ENCODE measurements at regions not wholly inside any gene's neighbourhood (a gene's known extent, or its start where the extent isn't known, plus 50 kb on each side); places are given as distances from the start of the nearest gene placed in this dataset.
"Not testable (repeated sequence)": the region's sequence is repeated elsewhere in the genome, so short reads cannot be mapped to it uniquely, and the experiment has no call there.

DNA sequence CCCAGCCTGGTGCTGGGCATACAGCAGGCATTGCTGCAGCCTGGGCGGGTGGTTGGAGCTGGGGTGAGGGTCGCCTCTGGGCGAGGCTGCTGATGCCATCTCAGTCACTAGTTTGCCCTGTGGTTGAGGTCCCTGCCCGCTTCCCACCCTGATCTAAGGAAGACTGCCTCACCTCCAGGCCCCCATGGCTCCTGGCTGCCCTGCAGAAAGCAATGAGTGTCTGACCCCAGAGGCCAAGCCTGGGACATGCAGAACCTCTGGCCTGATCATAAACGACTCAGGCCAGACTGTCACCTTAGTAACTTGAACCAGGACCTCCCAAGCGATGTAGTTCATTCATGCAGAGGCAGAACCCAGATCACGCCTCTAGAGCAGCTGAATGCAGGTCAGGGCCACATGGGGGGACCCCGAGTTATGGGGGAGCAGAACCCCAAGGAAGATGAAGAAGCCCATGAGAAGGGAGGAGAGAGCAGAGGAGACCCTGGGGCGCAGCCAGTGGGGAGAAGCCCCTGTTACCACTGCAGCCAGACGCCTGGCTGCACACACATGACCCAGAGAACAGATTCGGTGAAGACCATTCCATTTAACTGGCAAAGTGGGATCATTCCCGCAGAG is 213.9 kb downstream of the TBC1D2B start:
- no peak for DNase-seq (ENCODE audit: low read depth)
- H3K4me3 ChIP-seq (ENCODE audit: low read depth, low read length): no peak overlapping the region
- TF ChIP-seq, protein P1, sequence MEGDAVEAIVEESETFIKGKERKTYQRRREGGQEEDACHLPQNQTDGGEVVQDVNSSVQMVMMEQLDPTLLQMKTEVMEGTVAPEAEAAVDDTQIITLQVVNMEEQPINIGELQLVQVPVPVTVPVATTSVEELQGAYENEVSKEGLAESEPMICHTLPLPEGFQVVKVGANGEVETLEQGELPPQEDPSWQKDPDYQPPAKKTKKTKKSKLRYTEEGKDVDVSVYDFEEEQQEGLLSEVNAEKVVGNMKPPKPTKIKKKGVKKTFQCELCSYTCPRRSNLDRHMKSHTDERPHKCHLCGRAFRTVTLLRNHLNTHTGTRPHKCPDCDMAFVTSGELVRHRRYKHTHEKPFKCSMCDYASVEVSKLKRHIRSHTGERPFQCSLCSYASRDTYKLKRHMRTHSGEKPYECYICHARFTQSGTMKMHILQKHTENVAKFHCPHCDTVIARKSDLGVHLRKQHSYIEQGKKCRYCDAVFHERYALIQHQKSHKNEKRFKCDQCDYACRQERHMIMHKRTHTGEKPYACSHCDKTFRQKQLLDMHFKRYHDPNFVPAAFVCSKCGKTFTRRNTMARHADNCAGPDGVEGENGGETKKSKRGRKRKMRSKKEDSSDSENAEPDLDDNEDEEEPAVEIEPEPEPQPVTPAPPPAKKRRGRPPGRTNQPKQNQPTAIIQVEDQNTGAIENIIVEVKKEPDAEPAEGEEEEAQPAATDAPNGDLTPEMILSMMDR (IDR thresholded peaks at IDR 0.05; ENCODE audit: low read depth, low read length, missing control alignments): no peak

DNA sequence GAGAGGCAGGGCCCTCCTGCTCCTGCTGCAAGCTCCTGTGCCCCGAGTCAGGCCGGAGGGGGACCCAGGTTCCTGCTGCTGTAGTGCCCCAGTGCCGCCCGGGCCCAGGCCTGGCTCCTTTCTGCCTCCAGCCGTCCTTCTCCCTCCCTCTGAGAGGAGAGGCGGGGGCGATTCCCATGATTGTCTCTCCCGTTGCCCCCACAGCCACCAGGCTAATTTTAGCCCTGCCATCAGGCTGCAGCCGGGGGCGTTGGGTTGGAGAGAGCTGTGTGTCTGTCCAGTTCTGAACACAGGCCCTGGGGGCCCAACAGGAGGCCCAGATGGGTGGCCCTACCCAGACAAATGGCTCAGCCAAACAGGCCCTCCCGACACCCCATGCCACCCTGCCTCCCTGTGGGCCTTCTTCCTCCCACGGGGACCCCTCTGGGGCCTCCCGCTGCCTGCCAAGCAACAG is 214.8 kb downstream of the TBC1D2B start:
- H3K4me3 ChIP-seq (ENCODE audit: low read depth, low read length): no peak overlapping the region
- TF ChIP-seq, protein P1 (IDR thresholded peaks at IDR 0.05; ENCODE audit: low read depth, low read length, missing control alignments): no peak
- no peak for DNase-seq (ENCODE audit: low read depth)

DNA sequence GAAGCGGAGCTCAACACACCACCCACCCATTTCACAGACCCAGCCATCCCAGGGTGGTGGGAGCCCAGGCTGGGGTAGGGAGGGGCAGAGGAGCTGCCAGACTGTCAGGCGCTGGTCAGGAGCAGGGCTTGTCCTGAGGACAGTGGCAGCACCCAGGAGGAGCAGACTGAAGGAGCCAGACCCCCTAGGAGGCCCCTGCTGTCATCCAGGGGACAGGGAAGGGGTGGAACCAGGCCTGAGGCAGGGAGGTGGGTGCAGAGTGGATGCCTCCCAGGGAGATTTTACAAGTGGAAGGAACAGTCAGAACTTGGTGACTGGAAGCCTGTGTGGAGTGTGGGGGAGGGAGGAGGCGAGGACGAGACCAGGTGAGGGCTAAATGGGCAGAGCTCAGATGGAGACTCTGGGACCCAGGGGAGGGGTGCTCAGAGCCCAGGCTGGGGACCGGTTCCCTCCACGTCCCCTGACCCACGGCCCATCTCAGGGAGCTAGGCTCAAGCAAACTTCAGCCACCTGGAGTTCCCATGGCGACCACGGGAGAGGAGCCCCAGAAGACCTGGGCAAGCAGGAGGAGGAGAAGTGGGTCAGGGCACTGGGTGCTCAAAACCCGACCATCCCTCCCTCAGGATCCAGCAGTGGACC is 215.4 kb downstream of the TBC1D2B start:
- not testable (repeated sequence) for DNase-seq (ENCODE audit: low read depth); H3K4me3 ChIP-seq (ENCODE audit: low read depth, low read length)

DNA sequence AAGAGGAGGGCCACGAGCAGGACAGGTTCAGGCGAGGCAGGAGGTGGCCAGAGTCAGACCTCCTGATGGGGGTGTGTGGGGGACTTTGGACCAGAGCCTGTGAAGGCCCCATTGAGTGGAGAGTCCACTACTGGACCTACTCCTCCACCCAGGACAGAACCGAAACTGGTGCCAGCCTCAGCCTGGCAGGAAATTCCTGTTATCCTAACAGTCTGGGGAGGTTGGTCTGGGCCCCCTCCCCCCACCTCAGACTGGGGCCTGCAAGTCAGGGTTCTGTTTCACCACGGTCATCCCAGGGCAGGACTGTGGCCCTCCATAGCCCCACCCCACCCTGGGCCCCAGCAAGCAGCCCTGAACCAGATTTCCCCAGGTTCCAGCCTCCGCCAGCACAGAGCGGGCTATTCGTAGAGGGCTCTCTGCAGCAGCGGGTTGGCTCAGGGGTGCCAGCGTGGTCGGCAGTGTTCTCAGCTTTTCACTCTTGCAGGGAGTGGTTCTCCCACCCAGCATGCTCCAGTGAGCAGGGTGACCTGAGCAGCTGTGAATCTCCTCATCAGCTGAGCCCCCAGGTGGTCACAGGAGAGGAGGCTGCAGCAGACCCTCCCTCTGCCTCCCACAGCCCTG is 217.3 kb downstream of the TBC1D2B start:
- TF ChIP-seq, protein P1 (IDR thresholded peaks at IDR 0.05; ENCODE audit: low read depth, low read length, missing control alignments): no peak
- DNase-seq (ENCODE audit: low read depth): no peak
- no peak overlapping the region for H3K4me3 ChIP-seq (ENCODE audit: low read depth, low read length)

DNA sequence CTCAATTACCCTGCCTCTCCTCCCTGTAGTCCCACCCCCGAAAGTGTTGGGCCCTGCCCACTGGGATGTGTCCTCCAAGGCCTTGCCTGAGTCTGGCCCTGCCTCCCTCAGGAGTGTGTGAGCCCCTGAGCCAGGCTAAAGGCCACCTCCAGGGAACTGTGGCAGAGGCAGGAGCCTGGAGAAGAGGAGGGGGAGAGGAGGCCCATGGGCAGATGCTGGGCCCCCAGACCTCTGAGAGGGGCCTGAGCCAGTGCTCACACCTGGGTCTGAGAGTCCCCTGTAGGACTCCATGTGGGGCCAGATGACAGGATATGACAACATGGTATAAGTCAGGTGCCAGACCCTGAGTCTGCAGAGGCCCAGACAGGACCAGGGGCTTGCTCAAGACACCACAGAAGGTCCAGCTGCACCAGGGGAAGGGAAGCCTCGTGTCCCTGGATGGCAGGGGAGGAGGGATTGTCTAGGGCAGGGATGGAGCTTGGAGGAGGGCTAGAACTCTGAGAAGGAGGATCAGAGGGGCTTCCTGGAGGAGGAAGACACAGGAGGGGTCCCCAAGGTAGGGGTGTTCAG is 217.9 kb downstream of the TBC1D2B start:
- no peak for DNase-seq (ENCODE audit: low read depth)
- TF ChIP-seq, protein P1 (IDR thresholded peaks at IDR 0.05; ENCODE audit: low read depth, low read length, missing control alignments): no peak
- H3K4me3 ChIP-seq (ENCODE audit: low read depth, low read length): no peak overlapping the region

DNA sequence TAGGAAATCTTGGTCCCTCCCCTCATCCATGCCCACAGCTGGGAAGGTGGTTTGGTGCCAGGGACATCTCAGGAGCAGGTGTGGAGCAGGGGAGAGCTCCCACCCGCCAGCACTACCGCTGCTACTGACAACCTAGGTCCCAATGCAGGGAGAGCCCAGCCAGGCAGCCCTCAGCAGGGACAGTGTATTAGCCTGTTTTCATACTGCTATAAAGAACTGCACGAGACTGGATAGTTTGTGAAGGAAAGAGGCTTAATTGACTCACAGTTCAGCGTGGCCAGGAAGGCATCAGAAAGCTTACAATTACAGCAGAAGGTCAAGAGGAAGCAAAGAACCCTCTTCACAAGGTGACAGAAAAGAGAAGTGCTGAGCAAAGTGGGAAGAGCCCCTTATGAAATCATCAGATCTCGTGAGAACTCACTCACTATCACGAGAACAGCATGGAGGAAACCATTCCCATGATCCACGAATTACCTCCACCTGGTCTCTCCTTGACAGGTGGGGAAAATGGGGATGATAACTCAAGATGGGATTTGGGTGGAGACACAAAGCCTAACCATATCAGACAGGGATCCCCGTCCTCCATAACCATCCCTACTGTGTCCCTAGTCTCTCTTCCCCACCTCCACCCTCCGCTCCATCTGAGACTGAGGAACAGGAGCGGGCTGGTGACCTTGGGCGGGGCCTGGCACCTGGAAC is 218.6 kb downstream of the TBC1D2B start:
- no peak for DNase-seq (ENCODE audit: low read depth)
- TF ChIP-seq, protein P1 (IDR thresholded peaks at IDR 0.05; ENCODE audit: low read depth, low read length, missing control alignments): no peak
- H3K4me3 ChIP-seq (ENCODE audit: low read depth, low read length): no peak overlapping the region

DNA sequence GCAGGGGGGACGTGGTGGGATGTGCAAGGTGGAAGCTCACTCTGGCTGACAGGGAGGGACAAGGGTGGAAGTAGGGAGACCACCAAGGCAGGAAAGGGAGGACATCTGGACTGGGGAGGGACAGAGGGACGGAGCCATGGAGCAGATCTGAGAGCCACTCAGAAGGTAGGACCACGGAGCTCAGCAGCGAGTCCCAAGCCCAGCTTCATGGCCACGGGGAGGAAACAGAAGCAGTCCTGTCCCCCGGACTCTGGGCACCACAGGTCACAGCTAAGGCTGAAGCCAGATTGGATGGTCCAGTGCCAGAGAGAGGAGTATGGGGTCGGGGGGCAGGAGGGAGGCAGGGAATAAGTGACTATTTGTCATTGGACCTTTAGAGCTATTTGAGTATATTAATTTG is 220.1 kb downstream of the TBC1D2B start:
- H3K4me3 ChIP-seq (ENCODE audit: low read depth, low read length): no peak overlapping the region
- TF ChIP-seq, protein P1 (IDR thresholded peaks at IDR 0.05; ENCODE audit: low read depth, low read length, missing control alignments): no peak

More for the DNA sequence above, 220.1 kb downstream of the TBC1D2B start:
- DNase-seq (ENCODE audit: low read depth): no peak
